ENCODE measurements at regions not wholly inside any gene's neighbourhood (a gene's known extent, or its start where the extent isn't known, plus 50 kb on each side); places are given as distances from the start of the nearest gene placed in this dataset.

GRCh38 chr2:180722551-180723239 is 257.7 kb upstream of the UBE2E3 start:
- TF ChIP-seq CTCF (conservative IDR thresholded peaks at IDR 0.05; ENCODE audit: low read depth, low read length) = no peak
- TF ChIP-seq EZH2 (IDR thresholded peaks at IDR 0.05; ENCODE audit: borderline replicate concordance, low read depth, low read length, poor library complexity, severe bottlenecking) = no peak

Measured in A673 (cell line).